ENCODE measurements at regions not wholly inside any gene's neighbourhood (a gene's known extent, or its start where the extent isn't known, plus 50 kb on each side); places are given as distances from the start of the nearest gene placed in this dataset.

DNA sequence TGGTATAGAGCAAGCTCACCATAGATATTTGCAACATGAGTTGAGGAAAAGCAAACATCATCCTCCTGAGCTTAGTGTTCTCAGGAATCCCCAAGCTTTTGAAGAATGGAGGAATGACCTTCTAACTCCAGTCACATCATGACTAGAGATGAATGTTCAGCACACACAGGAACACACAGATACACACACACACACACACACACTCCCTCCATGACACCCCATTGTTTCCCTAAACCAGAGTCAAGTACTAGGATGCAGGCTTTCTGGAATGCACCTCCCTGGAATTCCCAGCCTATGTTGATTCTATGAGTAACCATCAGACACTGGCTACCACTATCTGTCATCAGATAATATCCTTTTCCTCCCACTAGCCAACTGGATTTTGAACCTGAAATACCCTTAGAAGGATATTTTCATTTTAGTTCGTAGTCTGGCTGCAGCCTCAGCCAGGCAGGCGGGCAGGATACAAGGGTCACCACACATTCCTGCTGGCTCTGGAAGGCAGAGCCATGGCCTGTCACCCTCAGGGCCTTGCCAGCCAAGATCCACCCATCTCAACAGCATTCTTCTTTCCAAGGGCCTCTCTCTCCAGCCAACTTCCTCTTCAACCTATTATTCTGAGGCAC is 162.4 kb downstream of the FOXO1 start:
- no peak for DNase-seq (ENCODE audit: extremely low read depth, low read depth)

DNA sequence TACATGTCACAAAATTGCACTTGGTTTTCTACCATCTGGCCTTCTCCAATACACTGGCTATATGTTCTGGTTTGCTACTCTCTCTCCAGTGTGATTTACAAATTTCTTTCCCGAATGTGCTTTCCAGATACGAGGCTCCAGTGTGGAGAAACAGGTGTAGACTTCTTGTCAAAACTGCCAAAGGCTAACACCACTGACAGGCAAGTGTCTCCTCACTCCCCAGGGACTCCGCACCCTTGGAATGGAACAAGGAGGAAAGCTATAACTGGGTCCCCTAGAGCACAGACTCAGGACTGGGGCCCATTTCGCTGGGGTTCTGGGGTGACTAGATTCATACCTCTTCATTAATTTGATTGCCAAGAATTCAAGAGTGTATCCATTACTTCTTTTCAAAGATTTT is 161.8 kb downstream of the FOXO1 start:
- DNase-seq (ENCODE audit: extremely low read depth, low read depth) = no peak

DNA sequence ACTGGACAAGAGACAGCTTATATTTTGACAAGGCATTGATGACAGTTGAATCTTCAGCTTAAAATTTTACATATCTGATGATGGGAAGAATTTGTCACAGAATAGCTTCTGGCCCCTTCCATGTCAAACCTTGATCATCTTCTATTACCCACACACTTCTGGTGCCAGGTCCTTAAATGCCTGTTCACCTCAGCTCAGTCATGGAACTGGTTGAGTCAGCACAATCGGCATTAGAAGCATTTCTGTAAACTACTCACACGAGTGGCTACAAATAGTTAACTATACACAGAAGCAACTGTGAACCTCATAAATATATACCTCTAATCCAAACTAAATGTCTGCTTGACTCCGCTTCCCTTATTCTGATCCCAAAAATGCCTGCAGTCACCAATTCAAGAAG is 161.2 kb downstream of the FOXO1 start:
- DNase-seq (ENCODE audit: extremely low read depth, low read depth) = no peak

Small RNAs in the stretch of these regions (small RNA-seq; reads per million reads assigned to genes)
- gene RF00108 = 0.06 to 0.12 reads per million in 2 experiments
- 0 reads per million in 2 experiments for gene RNY3P9
- gene RPL17P51 = 0 reads per million in 2 experiments
